RKO (cell line): ENCODE measurements at regions not wholly inside any gene's neighbourhood (a gene's known extent, or its start where the extent isn't known, plus 50 kb on each side); places are given as distances from the start of the nearest gene placed in this dataset.
"Not testable (repeated sequence)": the region's sequence is repeated elsewhere in the genome, so short reads cannot be mapped to it uniquely, and the experiment has no call there.

Experiments
- DNase-seq: peaks from one replicate; pipeline ENCODE4 v3.0.0-alpha.2; 2016; ENCODE audit warnings: low spot score

DNA sequence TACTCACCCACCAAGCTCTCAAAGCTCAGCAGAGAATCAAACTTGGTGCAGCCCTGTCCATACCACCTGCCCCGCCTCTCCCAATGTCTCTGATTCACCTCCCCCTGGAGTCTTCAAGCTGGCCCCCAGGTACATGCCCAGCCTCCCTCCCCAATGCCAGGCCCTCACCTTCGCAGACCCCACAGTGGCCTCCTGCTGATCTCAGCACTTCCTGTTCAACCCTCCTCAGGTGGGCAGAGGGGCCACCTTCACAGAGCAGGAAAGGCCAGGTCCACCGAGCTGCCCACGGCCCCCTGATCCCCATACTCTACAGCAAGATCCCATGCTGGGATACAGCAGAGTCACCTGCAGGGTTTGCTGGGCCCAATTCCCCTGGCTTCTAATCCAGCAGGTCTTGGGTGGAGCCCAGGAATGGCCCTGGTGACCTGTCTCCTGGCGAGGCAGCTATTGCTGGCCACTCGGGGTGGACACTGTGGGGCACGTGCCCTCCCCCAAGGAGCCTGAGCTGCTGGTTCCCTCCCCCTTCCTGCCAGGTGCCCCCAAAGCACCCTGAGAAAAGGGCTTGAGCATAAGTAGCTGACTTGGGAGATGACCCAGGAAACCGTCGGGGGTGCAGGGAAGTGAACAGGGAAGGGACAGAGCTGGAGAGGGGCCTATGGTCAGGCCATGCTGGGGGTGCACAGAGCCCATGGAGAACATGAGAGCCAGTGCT is 150.7 kb downstream of the BRD1 start:
- DNase-seq = no peak

DNA sequence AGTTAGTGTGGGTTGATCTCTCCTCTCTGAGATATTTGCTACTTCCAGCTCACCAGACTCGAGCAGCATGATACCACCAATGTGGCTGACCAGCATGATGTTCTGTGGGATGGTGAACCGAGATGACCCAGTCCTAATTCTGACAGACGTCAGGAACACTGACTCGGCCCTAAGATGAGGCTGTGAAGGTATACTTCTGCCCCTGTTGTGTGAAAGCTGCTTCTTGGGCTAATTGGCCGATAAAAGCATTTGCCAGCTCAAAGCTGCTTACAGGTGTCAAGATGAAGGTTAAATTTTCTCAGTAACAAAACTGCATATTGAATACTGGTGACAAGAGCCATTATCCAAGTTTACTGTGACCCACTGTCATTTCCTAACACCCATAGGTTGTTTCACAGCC is 151.4 kb downstream of the BRD1 start:
- no peak for DNase-seq

DNA sequence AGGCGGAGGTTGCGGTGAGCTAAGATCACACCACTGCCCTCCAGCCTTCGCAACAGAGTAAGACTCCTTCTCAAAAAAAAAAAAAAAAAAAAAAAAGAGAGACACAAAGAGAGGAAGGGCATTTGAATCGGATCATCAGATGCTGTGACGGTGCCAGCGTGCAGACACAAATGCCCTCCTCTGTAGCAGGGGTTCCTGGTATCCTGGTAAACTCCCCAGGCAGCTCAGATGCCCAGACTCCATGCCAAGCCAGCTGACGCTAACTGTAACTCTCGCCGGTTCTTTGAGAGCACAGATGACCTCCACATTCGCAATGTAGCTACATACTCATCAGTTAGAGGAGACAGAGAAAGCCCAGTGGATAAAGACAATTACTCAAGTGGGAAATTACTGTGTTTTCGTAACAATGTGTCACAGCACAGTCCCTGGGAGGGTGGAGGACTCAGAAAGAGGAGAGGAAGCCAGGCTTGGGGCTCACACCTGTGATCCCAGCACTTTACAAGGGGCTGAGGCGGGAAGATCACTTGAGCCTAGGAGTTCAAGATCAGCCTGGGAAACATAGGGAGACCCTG is 153.1 kb downstream of the BRD1 start:
- DNase-seq = no peak

DNA sequence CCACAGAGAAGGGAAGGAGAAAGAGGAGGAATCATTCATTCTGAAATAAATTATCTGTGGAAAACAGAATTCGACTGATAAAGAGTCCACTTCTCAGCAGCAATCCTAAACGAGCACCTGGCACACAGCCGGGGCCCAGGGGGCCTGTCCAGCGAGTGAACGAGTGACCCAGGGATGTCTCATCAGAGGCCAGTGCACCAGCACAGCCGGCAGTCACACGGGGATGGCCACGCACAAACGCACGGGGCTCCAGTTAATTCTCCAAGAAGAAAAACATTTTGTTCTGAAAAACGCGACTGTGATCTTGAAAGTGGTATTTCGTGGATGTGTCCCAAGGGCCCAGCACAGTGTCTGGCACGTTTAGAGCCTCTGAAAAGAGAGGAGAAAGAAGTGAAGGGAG is 154.6 kb downstream of the BRD1 start:
- no peak for DNase-seq

- no peak for DNase-seq
These were observed 155.6 kb downstream of the BRD1 start for GRCh38 chr22:49672014-49672516.

- no peak for DNase-seq
These were observed 156.2 kb downstream of the BRD1 start for GRCh38 chr22:49671331-49672013.

DNA sequence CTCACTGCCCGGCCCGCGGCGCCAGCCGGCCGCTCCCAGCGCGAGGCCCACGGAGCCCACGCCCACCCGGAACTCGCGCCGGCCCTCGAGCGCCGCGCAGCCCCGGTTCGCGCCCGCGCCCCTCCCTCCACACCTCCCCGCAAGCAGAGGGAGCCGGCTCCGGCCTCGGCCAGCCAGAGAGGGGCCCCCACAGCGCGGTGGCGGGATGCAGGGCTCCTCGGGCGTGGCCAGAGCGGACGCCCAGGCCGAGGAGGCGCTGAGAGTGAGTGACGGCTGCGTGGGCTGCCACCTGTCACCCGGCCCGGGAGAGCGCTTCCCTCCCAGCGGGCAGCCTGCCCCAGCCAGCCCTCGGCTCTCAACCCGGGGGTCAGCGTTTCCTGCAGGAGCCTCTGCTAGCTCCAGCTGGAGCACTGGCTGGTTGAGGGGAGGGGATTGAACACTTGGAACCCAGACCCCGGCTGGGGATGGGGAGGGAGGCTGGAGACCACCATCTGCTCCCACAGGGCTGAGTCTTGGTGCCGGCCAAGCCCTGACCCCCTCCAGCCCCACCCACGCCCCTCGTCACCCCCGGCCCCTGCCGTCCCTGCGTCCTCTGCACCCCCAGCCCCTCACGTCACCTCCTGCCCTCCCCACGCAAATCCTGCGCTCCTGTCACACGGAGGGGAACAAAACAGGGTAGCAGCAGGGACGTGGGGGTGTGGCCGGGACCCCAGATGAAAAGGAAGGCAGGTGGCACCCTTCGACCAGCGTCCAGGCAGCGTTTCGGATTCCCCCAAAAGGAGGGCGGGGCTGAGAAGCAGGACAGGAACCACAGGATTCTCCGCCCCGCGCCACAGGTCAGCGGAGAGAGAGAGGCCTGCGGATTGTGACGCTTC is 157.0 kb downstream of the BRD1 start:
- no peak for DNase-seq

DNA sequence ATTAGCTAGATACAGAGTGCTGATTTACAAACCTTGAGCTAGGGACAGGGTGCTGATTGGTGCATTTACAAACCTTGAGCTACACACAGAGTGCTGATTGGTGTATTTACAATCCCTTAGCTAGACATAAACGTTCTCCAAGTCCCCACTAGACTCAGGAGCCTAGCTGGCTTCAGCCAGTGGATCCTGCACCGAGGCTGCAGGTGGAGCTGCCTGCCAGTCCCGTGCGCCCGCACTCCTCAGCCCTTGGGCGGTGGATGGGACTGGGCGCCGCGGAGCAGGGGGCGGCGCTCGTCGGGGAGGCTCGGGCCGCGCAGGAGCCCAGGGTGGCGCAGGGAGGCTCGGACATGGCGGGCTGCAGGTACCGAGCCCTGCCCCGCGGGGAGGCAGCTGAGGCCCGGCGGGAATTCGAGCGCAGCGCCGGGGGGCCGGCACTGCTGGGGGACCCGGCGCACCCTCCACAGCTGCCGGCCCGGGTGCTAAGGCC is 157.7 kb downstream of the BRD1 start:
- not testable (repeated sequence) for DNase-seq

DNA sequence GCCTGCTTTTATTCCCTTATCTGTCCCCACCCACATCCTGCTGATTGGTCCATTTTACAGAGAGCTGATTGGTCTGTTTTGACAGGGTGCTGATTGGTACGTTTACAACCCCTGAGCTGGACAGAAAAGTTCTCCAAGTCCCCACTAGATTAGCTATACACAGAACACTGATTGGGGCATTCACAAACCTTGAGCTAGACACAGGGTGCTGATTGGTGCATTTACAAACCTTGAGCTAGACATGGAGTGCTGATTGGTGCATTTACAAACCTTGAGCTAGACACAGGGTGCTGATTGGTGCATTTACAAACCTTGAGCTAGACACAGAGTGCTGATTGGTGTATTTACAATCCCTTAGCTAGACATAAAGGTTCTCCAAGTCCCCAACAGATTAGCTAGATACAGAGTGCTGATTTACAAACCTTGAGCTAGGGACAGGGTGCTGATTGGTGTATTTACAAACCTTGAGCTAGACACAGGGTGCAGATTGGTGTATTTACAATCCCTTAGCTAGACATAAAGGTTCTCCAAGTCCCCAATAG is 158.2 kb downstream of the BRD1 start:
- not testable (repeated sequence) for DNase-seq

DNA sequence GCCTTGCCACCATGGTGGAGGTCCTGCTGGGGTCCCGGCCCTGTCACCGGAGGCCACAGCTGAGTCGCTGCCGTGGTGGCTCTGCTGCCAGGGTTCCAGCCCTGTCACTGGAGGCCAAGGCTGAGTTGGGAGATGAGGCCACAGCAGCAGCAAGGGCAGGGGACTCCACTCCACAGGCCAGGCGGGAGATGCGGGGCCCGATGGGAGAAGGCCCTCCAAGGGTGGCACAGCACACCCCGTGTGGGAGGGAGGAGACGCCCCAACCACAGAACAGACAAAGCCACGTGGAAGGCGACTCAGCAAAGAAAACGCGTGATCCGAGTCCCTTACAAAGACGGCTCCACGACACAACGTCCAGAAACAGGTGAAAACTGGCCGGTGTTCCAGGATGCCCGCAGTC is 159.3 kb downstream of the BRD1 start:
- DNase-seq = no peak

- no peak for DNase-seq
These were observed 160.4 kb downstream of the BRD1 start for GRCh38 chr22:49667236-49667635.

GRCh38 chr22:49666146-49666809 is 161.4 kb downstream of the BRD1 start:
- DNase-seq = no peak

GRCh38 chr22:49664891-49665290 is 162.8 kb downstream of the BRD1 start:
- no peak for DNase-seq

- no peak for DNase-seq
These were observed 163.2 kb downstream of the BRD1 start for GRCh38 chr22:49664371-49664881.

DNA sequence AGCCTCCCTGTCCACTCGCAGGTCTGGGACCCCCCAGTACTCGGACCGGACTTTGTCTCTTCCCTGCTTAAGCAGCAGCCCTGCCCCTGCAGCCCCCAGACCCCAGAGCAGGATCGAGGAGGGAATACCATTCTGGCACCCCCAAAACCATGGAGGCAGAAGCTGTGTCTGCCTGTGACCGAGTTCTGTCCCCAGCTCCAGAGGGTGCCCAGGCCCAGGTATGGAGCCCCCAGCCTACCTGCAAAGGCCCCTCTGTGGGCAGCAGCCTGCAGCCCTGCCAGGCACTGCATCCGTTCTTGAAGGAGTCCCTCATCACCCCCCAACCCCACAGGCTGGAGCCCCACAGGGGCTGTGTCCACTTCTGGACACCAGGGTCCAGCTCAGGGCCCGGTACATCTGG is 163.8 kb downstream of the BRD1 start:
- DNase-seq = no peak

DNA sequence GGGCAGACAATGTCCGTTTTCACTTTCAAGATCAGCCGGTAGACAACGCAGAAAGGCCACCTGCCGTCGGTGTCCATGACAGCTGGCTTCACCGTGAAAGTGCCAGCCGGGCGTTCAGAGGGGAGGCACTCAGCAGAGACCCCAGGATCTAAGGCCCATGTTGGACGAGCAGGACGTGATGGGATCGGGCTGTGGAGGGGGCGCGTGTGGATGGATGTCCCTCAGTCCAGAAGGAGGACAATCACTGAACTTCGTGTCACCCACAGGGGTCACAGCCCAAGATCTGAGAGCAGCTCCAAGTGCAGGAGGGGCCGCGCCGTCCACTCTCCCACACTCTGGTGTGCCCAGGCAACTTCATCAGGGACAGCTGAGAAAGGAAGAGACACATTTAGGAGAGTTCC is 164.4 kb downstream of the BRD1 start:
- no peak for DNase-seq

- no peak for DNase-seq
These were observed 165.0 kb downstream of the BRD1 start for GRCh38 chr22:49662681-49663080.

DNA sequence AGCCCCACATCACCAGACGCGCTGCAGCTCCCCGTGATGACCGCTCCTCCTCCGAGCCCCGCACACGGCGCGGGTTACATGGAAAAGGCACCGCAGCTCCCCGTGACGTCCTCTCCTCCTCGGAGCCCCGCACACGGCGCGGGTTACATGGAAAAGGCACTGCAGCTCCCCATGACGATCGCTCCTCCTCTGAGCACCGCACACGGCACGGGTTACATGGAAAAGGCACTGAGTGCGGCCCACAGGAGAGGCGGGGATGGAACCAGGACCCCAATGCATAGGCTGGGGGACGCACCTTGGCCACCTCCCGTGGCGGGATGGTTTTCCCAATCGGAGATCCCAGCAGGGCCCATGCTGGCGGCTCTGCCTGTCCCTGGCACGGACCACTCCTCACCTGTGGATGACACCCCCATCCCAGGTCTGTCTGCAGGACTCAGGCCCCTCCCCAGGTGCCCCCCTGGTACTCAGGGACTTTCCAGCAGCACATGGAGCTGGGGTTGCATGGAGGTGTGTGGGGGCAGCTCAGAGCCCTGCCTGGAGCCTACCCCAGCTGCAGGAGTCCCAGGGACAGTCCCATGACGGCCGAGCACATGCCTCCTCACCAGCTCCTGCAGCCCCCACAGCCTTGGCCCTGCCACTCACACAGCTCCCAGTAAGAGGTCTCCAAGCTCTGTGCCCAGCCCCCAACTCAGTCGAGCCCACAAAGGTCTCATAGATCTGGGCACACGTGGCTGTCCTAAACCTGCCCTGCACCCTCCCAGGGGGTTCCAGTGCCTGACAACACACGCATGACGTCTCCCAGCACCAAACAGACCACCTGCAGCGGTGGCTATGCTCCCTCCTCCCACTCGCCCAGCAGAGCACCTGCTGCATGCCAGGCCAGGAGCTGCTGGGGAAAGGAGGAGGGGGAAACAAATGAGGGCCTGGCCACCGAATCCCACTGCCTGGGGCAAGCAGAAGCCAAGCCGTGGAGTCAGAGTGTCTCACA is 166.6 kb downstream of the BRD1 start:
- DNase-seq = no peak

GRCh38 chr22:49660321-49660720 is 167.4 kb downstream of the BRD1 start:
- DNase-seq = no peak

DNA sequence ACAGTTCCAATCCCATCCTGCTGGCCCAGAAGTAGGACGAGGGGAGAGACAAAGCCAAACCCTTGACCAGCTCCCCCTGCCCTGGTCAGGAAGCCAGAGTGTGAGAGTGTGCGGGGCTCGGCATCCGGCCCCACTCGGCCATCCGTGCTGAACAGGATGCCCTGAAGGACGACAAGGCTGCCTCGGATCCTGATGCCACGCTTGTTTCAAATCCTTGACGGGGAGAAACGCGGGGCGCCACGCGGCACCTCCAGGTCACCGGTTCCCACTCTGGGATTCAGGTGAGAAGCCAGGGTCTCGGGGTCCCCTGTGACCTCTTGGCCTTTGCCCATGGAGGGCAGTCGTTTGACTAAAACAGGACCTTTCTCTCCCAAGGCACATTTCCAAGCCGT is 167.8 kb downstream of the BRD1 start:
- DNase-seq = no peak
